ENCODE measurements at regions not wholly inside any gene's neighbourhood (a gene's known extent, or its start where the extent isn't known, plus 50 kb on each side); places are given as distances from the start of the nearest gene placed in this dataset.

GRCh38 chr5:57896576-57896975 lies 414.0 kb upstream of the ACTBL2 start:
- no peak for TF ChIP-seq CTCF (IDR thresholded peaks at IDR 0.05)
- no peak for TF ChIP-seq POLR2A (IDR thresholded peaks at IDR 0.05)

All from lower leg skin (tissue), 3 donors.